Stimulated activated CD4-positive, alpha-beta T cell treated with anti-CD3 and anti-CD28 coated beads, Interleukin-15, amount 100 ng/mL, for 24 hours (primary cell): ENCODE measurements at regions not wholly inside any gene's neighbourhood (a gene's known extent, or its start where the extent isn't known, plus 50 kb on each side); places are given as distances from the start of the nearest gene placed in this dataset.

Source experiments
- DNase-seq: peaks from one replicate; pipeline ENCODE4 v3.0.0-alpha.2; 2020

GRCh38 chr5:175098301-175098700, 345.7 kb downstream of the DRD1 start:
- DNase-seq: no peak

- no peak for DNase-seq
Observed at GRCh38 chr5:175096469-175097165, 347.4 kb downstream of the DRD1 start.

- DNase-seq: no peak
Observed at GRCh38 chr5:175094461-175094860, 349.5 kb downstream of the DRD1 start.

- DNase-seq: no peak
Observed at GRCh38 chr5:175092691-175093090, 351.3 kb downstream of the DRD1 start.

GRCh38 chr5:175088963-175089362, 355.0 kb downstream of the DRD1 start:
- DNase-seq: no peak

GRCh38 chr5:175082866-175083590, 358.6 kb downstream of the MSX2 start:
- no peak for DNase-seq

GRCh38 chr5:175082346-175082745, 358.0 kb downstream of the MSX2 start:
- DNase-seq: no peak

GRCh38 chr5:175079707-175080106, 355.3 kb downstream of the MSX2 start:
- DNase-seq: no peak

- DNase-seq: no peak
Observed at GRCh38 chr5:175070283-175070682, 345.9 kb downstream of the MSX2 start.

GRCh38 chr5:175060257-175060656, 335.9 kb downstream of the MSX2 start:
- no peak for DNase-seq

- DNase-seq: peak; percentile 45
Observed at GRCh38 chr5:175059687-175060211, 335.4 kb downstream of the MSX2 start.

- DNase-seq: no peak
Observed at GRCh38 chr5:175056831-175057230, 332.4 kb downstream of the MSX2 start.

GRCh38 chr5:175054243-175054642, 329.9 kb downstream of the MSX2 start:
- DNase-seq: no peak

GRCh38 chr5:175052351-175052750, 328.0 kb downstream of the MSX2 start:
- no peak for DNase-seq

GRCh38 chr5:175047048-175047447, 322.7 kb downstream of the MSX2 start:
- DNase-seq: no peak

GRCh38 chr5:175045820-175046219, 321.4 kb downstream of the MSX2 start:
- DNase-seq: no peak

GRCh38 chr5:175037820-175038219, 313.4 kb downstream of the MSX2 start:
- DNase-seq: no peak

GRCh38 chr5:175035882-175036533, 311.6 kb downstream of the MSX2 start:
- DNase-seq: no peak

- DNase-seq: no peak
Observed at GRCh38 chr5:175034924-175035323, 310.5 kb downstream of the MSX2 start.

- no peak for DNase-seq
Observed at GRCh38 chr5:175032741-175033151, 308.4 kb downstream of the MSX2 start.

- no peak for DNase-seq
Observed at GRCh38 chr5:175032013-175032412, 307.6 kb downstream of the MSX2 start.

GRCh38 chr5:175027390-175027789, 303.0 kb downstream of the MSX2 start:
- no peak for DNase-seq

- DNase-seq: no peak
Observed at GRCh38 chr5:175025077-175025476, 300.7 kb downstream of the MSX2 start.
